H1 (cell line): ENCODE measurements at regions not wholly inside any gene's neighbourhood (a gene's known extent, or its start where the extent isn't known, plus 50 kb on each side); places are given as distances from the start of the nearest gene placed in this dataset.

Experiments
- CTCF ChIA-PET: fragments of 300-600 bp; sonication (Branson Sonifier 250); formaldehyde crosslinking; loops from one replicate; lab custom pipeline; 2021; ENCODE audit not compliant: partially characterized antibody; lab: Charles Lee
- POLR2A ChIA-PET: fragments of 300-600 bp; sonication (Branson Sonifier 250); formaldehyde crosslinking; loops from one replicate; lab custom pipeline; 2021; ENCODE audit warnings: inconsistent platforms; ENCODE audit not compliant: partially characterized antibody; lab: Charles Lee
- DNase-seq, 2 experiments: peaks; one replicate each; pipeline versions ENCODE4 v3.0.0 to v3.0.0-alpha.2; 2010 to 2022; ENCODE audit warnings: low spot score in 2 of 2, low read depth in 1 of 2, mixed read lengths in 1 of 2
- FAIRE-seq: peaks from 2 replicates; lab custom pipeline; 2011; peaks lifted over from hg19 to GRCh38; lab: Jason Lieb, UNC
- H2AFZ ChIP-seq: 2 replicates; pipeline ENCODE4 v1.8.1; 2012; ENCODE audit warnings: low read length, inconsistent platforms
- H2AK5ac ChIP-seq: 2 replicates; pipeline ENCODE4 v1.6.1; 2013; ENCODE audit warnings: low read depth, low read length
- H2BK120ac ChIP-seq: replicated peaks from 2 replicates; pipeline ENCODE3; 2013; ENCODE audit warnings: low read depth, low read length, inconsistent platforms
- H2BK12ac ChIP-seq: 2 replicates; pipeline ENCODE4 v1.6.1; 2013; ENCODE audit warnings: low read depth, low read length
- H2BK15ac ChIP-seq: 2 replicates; pipeline ENCODE4 v1.6.1; 2013; ENCODE audit warnings: low read length
- H2BK20ac ChIP-seq: 2 replicates; pipeline ENCODE4 v1.6.1; 2013; ENCODE audit warnings: low read length
- H2BK5ac ChIP-seq: 2 replicates; pipeline ENCODE4 v1.6.1; 2013; ENCODE audit warnings: low read depth, low read length
- H3K14ac ChIP-seq: 2 replicates; pipeline ENCODE4 v1.6.1; 2013; ENCODE audit warnings: inconsistent platforms; ENCODE audit not compliant: insufficient read length
- H3K18ac ChIP-seq: 2 replicates; pipeline ENCODE4 v1.6.1; 2013; ENCODE audit warnings: low read length; ENCODE audit errors: extremely low read depth
- H3K23ac ChIP-seq: 2 replicates; pipeline ENCODE4 v1.6.1; 2013; ENCODE audit warnings: inconsistent platforms; ENCODE audit not compliant: insufficient read length
- H3K23me2 ChIP-seq: 2 replicates; pipeline ENCODE4 v1.6.1; 2013; ENCODE audit warnings: low read depth, low read length
- H3K27ac ChIP-seq: 2 replicates; pipeline ENCODE4 v1.6.1; 2011; ENCODE audit warnings: low read depth, low read length, inconsistent platforms
- H3K27me3 ChIP-seq, 4 experiments: replicated peaks in 1 of 4; 1 replicate in 1 of 4; 2 replicates in 3 of 4; pipeline versions ENCODE4 v1.6.1 to v1.8.1; 2011 to 2013; ENCODE audit warnings: low read length in 3 of 4, mild to moderate bottlenecking in 3 of 4, inconsistent platforms in 2 of 4, mixed read lengths in 2 of 4, moderate library complexity in 1 of 4; ENCODE audit not compliant: control insufficient read depth in 3 of 4, insufficient read depth in 3 of 4; ENCODE audit errors: extremely low read depth in 1 of 4
- H3K36me3 ChIP-seq, 4 experiments: 2 replicates each; pipeline versions ENCODE4 v1.6.1 to v1.8.1; 2011 to 2013; ENCODE audit warnings: mild to moderate bottlenecking in 4 of 4, low read length in 3 of 4, moderate library complexity in 2 of 4, control low read depth in 1 of 4, inconsistent platforms in 1 of 4; ENCODE audit not compliant: insufficient read depth in 4 of 4, control insufficient read depth in 2 of 4
- H3K4ac ChIP-seq: replicated peaks from 2 replicates; pipeline ENCODE3; 2013; ENCODE audit warnings: low read length, low read depth, mixed read lengths, inconsistent platforms; ENCODE audit not compliant: insufficient read length
- H3K4me1 ChIP-seq, 4 experiments: replicated peaks in 1 of 4; 1 replicate in 1 of 4; 2 replicates in 3 of 4; pipeline versions ENCODE4 v1.6.1 to v1.8.1; 2011 to 2013; ENCODE audit warnings: low read length in 3 of 4, inconsistent platforms in 2 of 4, mixed read lengths in 1 of 4; ENCODE audit not compliant: insufficient read depth in 4 of 4, control insufficient read depth in 3 of 4
- H3K4me2 ChIP-seq, 2 experiments: 2 replicates each; pipeline versions ENCODE4 v1.6.1 to v1.8.1; 2011 to 2013; ENCODE audit warnings: low read depth in 2 of 2, low read length in 2 of 2, control low read depth in 1 of 2, inconsistent platforms in 1 of 2, mild to moderate bottlenecking in 1 of 2; ENCODE audit not compliant: insufficient read depth in 1 of 2
- H3K4me3 ChIP-seq, 4 experiments: fragments of 200-600, 300-600 bp in 1 of 4; sonication (generic), shearing (Covaris generic), sonication (Bioruptor Twin) in 1 of 4; 2 replicates each; pipeline versions ENCODE4 v1.5.1 to v1.8.1; 2011 to 2016; ENCODE audit warnings: low read length in 4 of 4, low read depth in 3 of 4, control low read depth in 2 of 4, inconsistent platforms in 2 of 4, mild to moderate bottlenecking in 2 of 4, mixed read lengths in 1 of 4, moderate library complexity in 1 of 4; ENCODE audit not compliant: insufficient read depth in 2 of 4; ENCODE audit errors: extremely low read depth in 1 of 4
- H3K56ac ChIP-seq: replicated peaks from 2 replicates; pipeline ENCODE3; 2013; ENCODE audit warnings: low read depth, mild to moderate bottlenecking, mixed read lengths, low read length, inconsistent platforms; ENCODE audit not compliant: insufficient read length
- H3K79me1 ChIP-seq: 2 replicates; pipeline ENCODE4 v1.6.1; 2013; ENCODE audit warnings: low read depth, low read length, control low read depth
- H3K79me2 ChIP-seq, 2 experiments: 2 replicates each; pipeline versions ENCODE4 v1.6.1 to v1.8.1; 2012 to 2013; ENCODE audit warnings: low read length in 2 of 2, mild to moderate bottlenecking in 2 of 2, inconsistent platforms in 1 of 2; ENCODE audit not compliant: insufficient read depth in 2 of 2, control insufficient read depth in 1 of 2
- H3K9ac ChIP-seq, 4 experiments: replicated peaks in 1 of 4; 1 replicate in 1 of 4; 2 replicates in 3 of 4; pipeline versions ENCODE4 v1.6.1 to v1.8.1; 2011 to 2013; ENCODE audit warnings: low read depth in 3 of 4, low read length in 3 of 4, control low read depth in 2 of 4, mild to moderate bottlenecking in 2 of 4, moderate library complexity in 2 of 4, inconsistent platforms in 1 of 4; ENCODE audit errors: extremely low read depth in 1 of 4
- H3K9me3 ChIP-seq, 2 experiments: 2 replicates each; pipeline versions ENCODE4 v1.6.1 to v1.8.1; 2012 to 2013; ENCODE audit warnings: mild to moderate bottlenecking in 2 of 2, moderate library complexity in 2 of 2, control low read depth in 1 of 2, inconsistent platforms in 1 of 2, low read depth in 1 of 2, low read length in 1 of 2, mixed read lengths in 1 of 2; ENCODE audit not compliant: insufficient read depth in 2 of 2
- H4K20me1 ChIP-seq, 2 experiments: replicated peaks in 1 of 2; 2 replicates each; pipeline versions ENCODE3 to v1.8.1; 2011 to 2013; ENCODE audit warnings: inconsistent platforms in 2 of 2, low read length in 2 of 2, mild to moderate bottlenecking in 1 of 2; ENCODE audit not compliant: insufficient read depth in 2 of 2, control insufficient read depth in 1 of 2
- H4K5ac ChIP-seq: 2 replicates; pipeline ENCODE4 v1.6.1; 2013; ENCODE audit warnings: low read length, low read depth, mixed read lengths, inconsistent platforms; ENCODE audit not compliant: insufficient read length
- H4K8ac ChIP-seq: 2 replicates; pipeline ENCODE4 v1.8.0; 2013; ENCODE audit warnings: mild to moderate bottlenecking, moderate library complexity, low read length, inconsistent platforms; ENCODE audit not compliant: insufficient read depth; ENCODE audit errors: extremely low read depth
- H4K91ac ChIP-seq: replicated peaks from 2 replicates; pipeline ENCODE3; 2013; ENCODE audit warnings: low read length, mixed read lengths, inconsistent platforms; ENCODE audit not compliant: insufficient read length
- BCL11A ChIP-seq, 2 experiments: IDR thresholded peaks; one replicate each; pipeline ENCODE4 v1.6.1; 2011; ENCODE audit warnings: low read depth in 2 of 2, low read length in 2 of 2, mild to moderate bottlenecking in 2 of 2
- CBX5 ChIP-seq: fragments of 300-800, 300-1000 bp; sonication (generic); IDR thresholded peaks from 2 replicates; pipeline ENCODE4 v1.7.1; 2016; ENCODE audit warnings: antibody characterized with exemption, low read length, low read depth
- CBX8 ChIP-seq: fragments of 300-800, 300-1000 bp; sonication (generic); IDR thresholded peaks from 2 replicates; pipeline ENCODE4 v1.7.1; 2016; ENCODE audit warnings: low read depth, low read length, borderline replicate concordance
- CHD1 ChIP-seq: IDR thresholded peaks from 2 replicates; pipeline ENCODE4 v1.6.1; 2012; ENCODE audit warnings: low read depth, low read length, improper control_type of control experiment
- CREB1 ChIP-seq: IDR thresholded peaks from 2 replicates; pipeline ENCODE4 v1.6.1; 2012; ENCODE audit warnings: inconsistent platforms
- HDAC6 ChIP-seq: IDR thresholded peaks from one replicate; pipeline ENCODE4 v1.7.1; 2012; ENCODE audit warnings: low read depth, mild to moderate bottlenecking, inconsistent platforms, low read length, moderate library complexity
- JUND ChIP-seq: IDR thresholded peaks from 2 replicates; pipeline ENCODE4 v1.6.1; 2011; ENCODE audit warnings: mild to moderate bottlenecking, improper control_type of control experiment, low read length
- MAX ChIP-seq: IDR thresholded peaks from 2 replicates; pipeline ENCODE4 v1.6.1; 2012; ENCODE audit warnings: inconsistent platforms
- NANOG ChIP-seq: IDR thresholded peaks from 2 replicates; pipeline ENCODE4 v1.6.1; 2011; ENCODE audit warnings: low read length, low read depth, mild to moderate bottlenecking, inconsistent platforms; ENCODE audit not compliant: insufficient read depth, poor library complexity, severe bottlenecking
- SAP30 ChIP-seq: fragments of 300-600 bp; sonication (generic); IDR thresholded peaks from 2 replicates; pipeline ENCODE4 v1.7.1; 2012; ENCODE audit warnings: low read length, moderate library complexity, mild to moderate bottlenecking, inconsistent platforms; ENCODE audit not compliant: insufficient read depth, insufficient replicate concordance
- TCF12 ChIP-seq: IDR thresholded peaks from 2 replicates; pipeline ENCODE4 v1.6.1; 2011; ENCODE audit warnings: low read depth, mild to moderate bottlenecking, low read length
- WGBS, 2 experiments: shearing (Covaris generic) in 1 of 2; methylation state at CpG; one replicate each; pipeline versions ENCODE4 v1.1.6 to v1.1.7; 2013 to 2015; ENCODE audit warnings: low lambda C conversion rate in 2 of 2, mixed read lengths in 2 of 2, inconsistent platforms in 1 of 2, low coverage in 1 of 2, missing lambda C conversion rate in 1 of 2; ENCODE audit not compliant: insufficient replicate concordance in 2 of 2, insufficient coverage in 1 of 2, insufficient read length in 1 of 2; ENCODE audit errors: extremely low coverage in 1 of 2, missing lambda C conversion rate in 1 of 2; 5-methylcytosine and 5-hydroxymethylcytosine counted together

- Histone ChIP-seq H3K79me2 (no peaks in the 10 kb centered on the region), H4K5ac (no peak overlapping the region), H3K18ac (no peak overlapping the region), H4K8ac (no peak overlapping the region), H3K14ac (no peak overlapping the region), H3K4me2 (no peak overlapping the region), H3K27me3 (no peaks in the 10 kb centered on the region), H4K20me1 (no peaks in the 10 kb centered on the region), H3K79me1 (no peaks in the 10 kb centered on the region), H2AFZ (no peak overlapping the region), H2BK5ac (no peak overlapping the region), H3K27ac (no peak overlapping the region), H3K9ac (no peak overlapping the region), H2BK12ac (no peak overlapping the region), H4K91ac (no peak overlapping the region), H3K4me1 (no peaks in the 10 kb centered on the region), H3K56ac (no peak overlapping the region), H3K4me3 (no peak overlapping the region), H3K4ac (no peak overlapping the region), H2BK20ac (no peak overlapping the region), H2AK5ac (no peak overlapping the region), H2BK120ac (no peak overlapping the region), H3K9me3 (peaks cover 15 to 19% of the 10 kb centered on the region in 2 experiments; a peak in 2 of 4 replicates), H3K23ac (no peak overlapping the region), H3K36me3 (no peaks in the 10 kb centered on the region), H3K23me2 (no peaks in the 10 kb centered on the region), H2BK15ac (no peak overlapping the region)
- WGBS, 2 experiments, result 80% methylated on average over 1 of the region's 1 CpG; no CpG with 5 or more reads in 1 of the 2 experiments
- FAIRE-seq, result no peak
- TF ChIP-seq CHD1, result no peak
- TF ChIP-seq MAX, result no peak
- no peak for TF ChIP-seq NANOG
- no peak for TF ChIP-seq BCL11A (IDR thresholded peaks at IDR 0.05; ENCODE audit: low read depth in 2 of 2, low read length in 2 of 2)
- TF ChIP-seq SAP30, result no peak
- no peak for TF ChIP-seq CREB1
- no peak for TF ChIP-seq TCF12
- TF ChIP-seq CBX5, result no peak
- TF ChIP-seq HDAC6, result no peak
- TF ChIP-seq CBX8, result no peak
- no peak for TF ChIP-seq JUND
- ChIA-PET CTCF (no interaction called here), POLR2A (interaction anchor here (1.0 kb wide), 1 partner anchor 9 kb away, joined by 3 read pairs; no protein-coding TSS in a partner anchor)
- DNase-seq, result no peak
These were observed 123.0 kb downstream of the CBLN4 start for GRCh38 chr20:55882286-55882685.
